Left hindlimb (tissue), 1 donor: ENCODE measurements at regions not wholly inside any gene's neighbourhood (a gene's known extent, or its start where the extent isn't known, plus 50 kb on each side); places are given as distances from the start of the nearest gene placed in this dataset.
"Not testable (repeated sequence)": the region's sequence is repeated elsewhere in the genome, so short reads cannot be mapped to it uniquely, and the experiment has no call there.

Source experiments
- DNase-seq: peaks from one replicate; pipeline ENCODE4 v3.0.0-alpha.2; 2018

DNA sequence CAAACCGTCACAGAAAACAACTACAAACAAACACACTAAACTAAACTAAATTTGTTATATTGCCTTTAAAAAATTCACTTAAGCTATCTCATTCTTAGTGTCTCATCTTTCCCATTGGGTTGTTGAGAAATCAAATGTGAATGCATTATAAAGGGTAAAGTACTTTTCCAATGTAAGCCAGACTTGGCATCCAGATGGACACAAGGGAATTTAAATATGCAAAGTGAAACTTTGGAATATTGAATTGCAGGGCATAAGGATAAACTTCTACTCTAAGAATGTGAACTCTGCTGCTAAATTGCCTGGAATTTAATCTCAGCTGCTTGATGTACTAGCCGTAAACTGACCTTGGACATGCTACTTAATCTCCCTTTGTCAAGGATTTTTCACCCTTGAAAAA lies 1554.6 kb downstream of the CDH8 start:
- DNase-seq: no peak

DNA sequence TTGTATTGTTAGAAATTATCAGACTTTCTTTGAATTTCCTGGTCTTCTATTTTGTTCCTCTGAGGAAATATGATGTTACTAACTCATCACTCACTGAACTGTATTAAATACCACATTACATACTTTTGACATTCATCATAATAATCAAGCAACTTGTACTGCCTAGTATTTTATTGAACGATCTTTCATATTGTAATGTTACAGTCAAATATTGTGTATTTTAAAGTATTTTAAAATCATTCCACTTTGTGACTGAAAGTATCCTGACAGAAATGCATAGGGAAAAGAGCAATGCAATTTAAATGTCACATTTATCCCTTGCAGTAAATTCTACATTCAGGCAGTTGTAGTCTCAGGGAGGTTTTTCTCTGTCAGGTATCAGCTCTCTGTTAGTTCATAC lies 1557.4 kb downstream of the CDH8 start:
- DNase-seq: no peak

GRCh38 chr16:60463986-60464385 lies 1572.3 kb downstream of the CDH8 start:
- DNase-seq: no peak

DNA sequence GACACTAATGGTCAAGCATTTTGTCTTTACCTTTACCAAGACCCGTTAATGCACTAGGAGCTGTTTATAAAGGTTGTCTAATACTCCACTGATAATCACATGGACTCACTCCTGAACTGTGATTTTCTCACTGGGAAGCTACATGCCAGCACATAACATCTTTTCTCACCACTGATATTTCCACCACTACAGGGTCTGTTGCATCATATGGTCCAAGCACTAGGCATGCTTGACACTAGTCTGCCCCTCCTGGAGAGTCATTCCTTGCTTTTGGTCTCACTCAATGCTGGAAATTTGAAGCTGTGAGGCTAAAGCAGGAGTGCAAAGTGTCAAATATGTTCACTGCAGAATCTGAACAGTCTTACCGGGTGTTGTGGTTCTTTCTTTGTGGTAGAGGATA lies 1576.8 kb downstream of the CDH8 start:
- no peak for DNase-seq

- DNase-seq: no peak
These were observed 1578.0 kb downstream of the CDH8 start for GRCh38 chr16:60458255-60458654.

- no peak for DNase-seq
These were observed 1583.6 kb downstream of the CDH8 start for GRCh38 chr16:60452646-60453045.

DNA sequence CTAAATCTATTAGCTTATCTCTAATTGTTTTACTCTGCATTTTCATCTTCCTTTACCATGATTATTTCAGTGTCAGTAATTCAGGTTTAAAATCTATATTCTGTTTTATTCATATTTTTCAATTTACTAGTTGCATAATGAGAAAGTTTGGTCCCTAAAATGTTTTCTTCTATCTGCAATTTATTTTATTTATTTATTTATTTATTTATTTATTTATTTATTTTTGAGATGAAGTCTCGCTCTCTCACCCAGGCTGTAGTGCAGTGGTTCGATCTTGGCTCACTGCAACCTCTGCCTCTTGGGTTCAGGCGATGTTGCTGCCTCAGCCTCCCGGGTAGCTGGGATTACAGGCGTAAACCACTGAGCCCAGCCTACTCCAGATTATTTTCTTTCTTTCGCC lies 1597.3 kb downstream of the CDH8 start:
- no peak for DNase-seq

- DNase-seq: no peak
These were observed 1603.8 kb downstream of the CDH8 start for GRCh38 chr16:60432472-60432871.

DNA sequence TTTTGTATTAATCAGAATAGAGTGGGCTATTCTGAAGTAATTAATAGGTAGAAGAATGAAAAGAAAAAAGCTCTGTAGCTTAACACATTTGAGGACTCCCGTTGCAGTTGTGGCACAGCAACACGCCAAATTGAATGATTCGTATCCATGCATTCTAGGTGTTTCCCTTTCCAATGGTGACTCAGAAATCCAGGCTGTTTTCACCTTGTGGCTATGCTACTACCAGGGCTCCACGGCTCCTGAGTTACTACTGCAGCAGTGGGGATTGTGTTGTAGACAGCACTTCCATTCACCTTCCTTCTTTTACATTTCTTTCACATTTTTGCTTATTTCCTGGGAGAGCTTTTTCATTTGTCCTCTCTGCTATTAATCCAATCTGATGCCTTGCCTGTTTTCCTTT lies 1616.4 kb downstream of the CDH8 start:
- DNase-seq: no peak

GRCh38 chr16:60414613-60415012 lies 1621.6 kb downstream of the CDH8 start:
- DNase-seq: no peak

DNA sequence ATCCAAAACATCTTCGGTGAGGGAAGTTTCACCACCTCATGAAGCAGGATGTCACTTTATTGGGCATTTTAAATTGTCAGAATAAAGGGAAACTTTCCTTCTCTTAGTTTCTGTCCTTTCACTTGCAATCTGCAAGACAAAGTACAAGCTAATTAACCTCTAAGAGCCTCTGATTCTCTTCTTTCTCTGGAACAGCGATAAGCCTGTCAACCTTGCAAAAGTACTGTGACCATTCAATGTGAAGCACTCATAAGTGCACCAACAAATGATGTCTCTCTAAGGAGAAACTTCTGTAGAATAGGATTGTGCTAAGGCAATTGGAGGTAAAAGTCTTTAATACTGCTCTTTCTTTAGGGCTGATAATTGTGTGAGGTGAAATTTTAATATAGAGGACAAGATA lies 1622.3 kb downstream of the CDH8 start:
- DNase-seq: no peak

- no peak for DNase-seq
These were observed 1628.6 kb downstream of the CDH8 start for GRCh38 chr16:60407606-60408005.

DNA sequence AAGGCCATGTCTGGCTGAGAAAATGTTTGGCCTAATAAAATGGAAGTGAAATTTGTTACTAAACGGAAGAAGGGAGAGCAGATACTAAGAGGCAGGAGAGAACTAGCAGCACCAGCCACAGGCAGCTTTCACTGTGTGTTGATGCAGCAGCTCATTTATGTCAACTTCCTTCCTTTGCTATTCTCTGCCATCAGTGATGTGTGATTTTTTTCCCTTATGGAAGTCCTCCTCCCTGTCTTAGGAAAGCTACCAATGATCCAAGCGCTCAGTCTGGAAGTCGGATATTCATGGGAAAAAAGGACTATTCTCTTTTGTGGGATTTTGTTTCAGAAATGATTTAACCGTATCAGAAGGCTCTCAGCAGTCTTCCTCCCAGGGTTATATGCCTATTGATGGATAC lies 1629.2 kb downstream of the CDH8 start:
- DNase-seq: no peak

DNA sequence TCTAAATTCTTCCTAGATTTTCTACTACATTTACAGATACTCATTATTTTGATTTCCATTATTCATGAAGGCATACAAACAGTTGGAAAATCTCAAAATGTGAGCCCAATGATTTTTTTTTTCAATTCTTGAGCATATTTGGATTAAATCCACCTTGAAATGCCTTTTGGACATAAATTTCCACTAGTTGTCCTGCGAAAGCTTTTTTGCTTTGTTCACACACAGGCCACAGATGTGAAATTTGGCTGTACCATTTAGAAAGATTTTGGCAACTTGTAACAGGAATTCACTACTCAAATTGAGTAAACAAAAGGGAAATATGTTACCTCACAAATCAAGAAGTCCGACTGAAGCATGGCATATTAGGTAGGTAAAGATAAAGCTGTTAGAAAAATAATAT lies 1631.0 kb downstream of the CDH8 start:
- no peak for DNase-seq

GRCh38 chr16:60404401-60404800 lies 1631.8 kb downstream of the CDH8 start:
- DNase-seq: no peak

DNA sequence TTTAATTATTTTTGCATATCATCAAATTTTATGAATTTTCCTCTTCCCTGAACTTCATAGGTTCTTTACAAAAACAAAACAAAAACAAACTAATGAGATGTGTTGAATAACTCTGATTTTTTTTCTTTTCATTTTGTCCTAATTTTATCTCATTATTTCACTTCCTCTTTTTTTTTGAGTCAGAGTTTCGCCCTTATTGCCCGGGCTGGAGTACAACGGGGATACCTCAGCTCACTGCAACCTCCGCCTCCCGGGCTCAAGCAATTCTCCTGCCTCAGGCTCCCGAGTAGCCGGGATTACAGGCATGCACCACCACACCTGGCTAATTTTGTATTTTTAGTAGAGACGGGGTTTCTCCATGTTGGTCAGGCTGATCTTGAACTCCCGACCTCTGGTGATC lies 1633.3 kb downstream of the CDH8 start:
- DNase-seq: not testable (repeated sequence)

DNA sequence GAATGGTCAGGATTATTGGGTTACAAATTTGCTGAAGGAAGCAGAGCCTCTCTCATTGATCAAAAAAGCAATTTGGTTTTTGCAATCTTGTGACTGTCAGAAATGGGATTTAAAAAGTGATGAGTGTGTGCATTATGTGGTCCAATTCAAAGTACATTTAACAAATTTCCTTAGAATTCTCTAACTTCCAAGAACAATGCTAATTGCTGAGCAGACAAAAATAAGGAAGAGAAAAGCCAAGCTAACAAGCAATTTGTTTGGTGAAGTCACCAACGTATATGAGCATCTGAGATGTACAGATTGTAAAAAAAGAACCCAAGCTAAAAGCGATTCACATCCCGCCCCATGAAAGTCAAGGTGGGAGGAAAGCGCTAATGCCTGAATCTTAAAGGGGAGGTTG lies 1643.9 kb downstream of the CDH8 start:
- no peak for DNase-seq

- DNase-seq: no peak
These were observed 1637.5 kb upstream of the GOT2 start for GRCh38 chr16:60371591-60371990.

DNA sequence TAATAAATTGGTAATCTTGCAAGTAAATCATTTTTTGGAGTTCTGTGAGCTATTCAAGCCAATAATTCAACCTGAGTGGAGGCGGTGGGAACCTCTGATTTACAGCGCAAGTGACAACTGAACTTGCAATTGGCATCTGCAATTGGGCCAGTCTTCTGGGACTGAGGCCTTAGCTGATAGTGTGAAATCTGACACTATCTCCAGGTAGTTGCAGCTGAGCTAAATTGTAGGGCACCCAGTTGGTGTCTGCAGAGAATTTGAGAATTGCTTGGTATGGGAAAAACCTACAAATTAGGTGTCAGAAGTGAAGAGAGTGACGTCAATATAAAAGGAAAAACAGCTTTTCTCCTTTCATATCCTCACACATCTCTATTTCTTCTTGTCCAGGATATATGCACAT lies 1633.6 kb upstream of the GOT2 start:
- no peak for DNase-seq

DNA sequence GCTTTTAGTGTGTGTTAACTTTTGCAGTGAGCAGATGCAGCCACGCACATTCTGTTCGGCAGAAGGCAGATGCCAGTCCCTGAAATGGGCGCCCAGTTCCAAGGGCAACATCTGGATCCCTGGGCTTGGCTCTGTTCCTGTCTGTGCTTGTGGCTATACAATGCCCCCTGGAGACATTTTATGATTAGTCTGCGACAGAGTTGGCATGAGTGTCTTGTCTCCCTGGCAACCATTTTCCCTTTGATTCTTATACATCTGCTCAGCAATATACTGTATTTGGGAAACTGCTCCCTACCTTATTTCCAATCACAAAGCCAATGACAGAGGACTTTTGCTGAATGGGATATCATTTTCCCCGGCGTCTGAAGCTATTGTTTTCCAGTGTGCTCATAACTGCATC lies 1629.5 kb upstream of the GOT2 start:
- DNase-seq: no peak

DNA sequence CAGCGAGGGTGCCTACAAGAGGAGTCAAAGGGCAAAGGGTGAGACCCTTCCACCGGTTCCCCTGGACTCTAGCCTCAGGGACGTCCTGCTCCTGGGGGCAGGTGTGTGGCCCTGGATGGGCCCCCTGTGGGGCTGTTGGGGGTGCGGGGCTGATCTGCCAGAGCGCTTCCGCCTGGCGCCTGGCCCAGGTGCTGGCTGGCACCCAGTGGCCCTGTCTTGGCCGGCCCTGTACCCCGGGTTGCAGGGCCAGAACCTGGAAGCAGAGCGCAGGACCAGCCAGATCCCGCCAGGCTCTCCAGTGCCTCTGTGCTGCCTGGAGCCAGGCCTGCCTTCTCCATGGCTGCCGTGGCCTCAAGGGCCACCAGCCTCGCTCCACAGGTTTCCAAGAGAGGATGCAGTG lies 1625.8 kb upstream of the GOT2 start:
- DNase-seq: not testable (repeated sequence)

DNA sequence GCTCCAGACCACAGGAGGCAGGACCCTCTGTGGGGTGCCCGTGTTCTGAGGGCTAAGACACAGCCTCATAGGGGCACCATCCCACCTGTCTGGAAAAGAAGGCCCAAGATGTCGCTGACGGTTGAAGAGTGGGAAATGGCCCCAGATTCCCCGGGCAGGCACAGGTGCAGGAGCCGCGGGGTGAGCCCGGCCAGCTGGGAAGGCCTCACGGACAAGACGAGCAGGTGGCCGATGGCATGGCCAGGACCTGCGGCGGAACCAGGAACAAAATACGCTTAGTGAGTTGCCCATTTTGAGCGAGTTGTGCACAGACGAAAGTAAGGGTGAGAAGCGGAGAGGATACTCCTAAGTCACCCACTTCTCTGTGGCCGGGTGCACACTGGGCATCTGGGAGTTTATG lies 1625.3 kb upstream of the GOT2 start:
- not testable (repeated sequence) for DNase-seq

DNA sequence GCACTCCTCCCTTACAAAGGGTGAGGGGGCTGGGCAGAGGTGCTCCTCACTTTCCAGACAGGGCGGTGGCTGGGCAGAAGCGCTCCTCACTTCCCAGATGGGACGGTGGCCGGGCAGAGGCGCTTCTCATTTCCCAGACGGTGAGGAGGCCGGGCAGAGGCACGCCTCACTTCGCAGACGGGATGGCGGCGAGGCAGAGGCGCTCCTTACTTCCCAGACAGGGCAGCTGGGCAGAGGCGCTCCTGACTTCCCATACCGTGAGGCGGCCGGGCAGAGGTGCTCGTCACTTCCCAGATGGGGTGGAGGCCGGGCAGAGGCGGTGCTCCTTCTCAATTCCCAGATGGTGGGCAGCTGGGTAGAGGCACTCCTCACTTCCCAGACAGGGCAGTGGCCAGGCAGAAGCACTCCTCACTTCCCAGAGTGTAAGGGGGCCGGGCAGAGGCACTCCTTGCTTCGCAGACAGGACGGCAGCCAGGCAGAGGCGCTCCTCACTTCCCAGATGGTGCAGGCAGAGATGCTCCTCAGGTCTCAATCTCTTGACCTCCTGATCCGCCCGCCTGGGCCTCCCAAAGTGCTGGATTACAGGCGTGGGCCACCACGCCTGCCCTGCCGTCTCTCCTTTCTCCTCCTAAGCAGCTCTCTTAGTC lies 1623.9 kb upstream of the GOT2 start:
- not testable (repeated sequence) for DNase-seq

DNA sequence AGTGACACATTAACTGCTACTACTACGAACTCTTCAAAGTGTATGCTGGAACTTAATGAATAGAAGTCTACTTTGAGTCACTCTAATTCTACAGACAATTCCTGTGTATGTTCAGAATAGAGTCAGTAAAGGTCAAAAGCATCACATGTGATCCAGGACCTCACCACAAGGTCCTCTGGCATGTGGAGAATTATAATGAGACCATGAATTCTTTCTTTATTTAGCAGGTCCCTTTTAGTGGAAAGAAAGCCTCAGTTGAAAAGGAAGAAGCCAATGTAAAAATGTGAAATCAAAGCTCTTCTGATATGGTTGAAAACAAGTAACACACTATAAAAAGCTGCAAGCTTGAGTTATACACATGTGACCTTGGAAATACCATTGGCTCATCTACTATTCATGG lies 1612.1 kb upstream of the GOT2 start:
- DNase-seq: no peak

GRCh38 chr16:60337671-60338070 lies 1603.6 kb upstream of the GOT2 start:
- no peak for DNase-seq

- DNase-seq: no peak
These were observed 1597.1 kb upstream of the GOT2 start for GRCh38 chr16:60331168-60331567.
